Fibroblast of lung (primary cell): ENCODE measurements at regions not wholly inside any gene's neighbourhood (a gene's known extent, or its start where the extent isn't known, plus 50 kb on each side); places are given as distances from the start of the nearest gene placed in this dataset.
A peak's percentile ranks its signal among the peaks of the same experiment; 100 is the strongest.

ENCODE experiments used
- DNase-seq, 2 donors: peaks; one replicate each; pipeline versions ENCODE4 v3.0.0 to v3.0.0-alpha.2; 2010; ENCODE audit warnings: low read depth in 2 of 2
- H2AFZ ChIP-seq: 2 replicates; pipeline ENCODE4 v1.5.1; 2012; ENCODE audit warnings: low read length, control low read depth, inconsistent platforms
- H3K27ac ChIP-seq: 2 replicates; pipeline ENCODE4 v1.5.1; 2011; ENCODE audit warnings: low read length, control low read depth; ENCODE audit not compliant: insufficient read depth
- H3K27me3 ChIP-seq: 2 replicates; pipeline ENCODE4 v1.5.1; 2011; ENCODE audit warnings: mild to moderate bottlenecking, low read length; ENCODE audit not compliant: control insufficient read depth, insufficient read depth
- H3K36me3 ChIP-seq: 2 replicates; pipeline ENCODE4 v1.5.1; 2011; ENCODE audit warnings: low read length; ENCODE audit not compliant: control insufficient read depth, insufficient read depth
- H3K4me1 ChIP-seq: 2 replicates; pipeline ENCODE4 v1.5.1; 2011; ENCODE audit warnings: low read length; ENCODE audit not compliant: control insufficient read depth, insufficient read depth; ENCODE audit errors: extremely low read depth
- H3K4me2 ChIP-seq: 2 replicates; pipeline ENCODE4 v1.5.1; 2011; ENCODE audit warnings: low read length, control low read depth; ENCODE audit not compliant: insufficient read depth; ENCODE audit errors: extremely low read depth
- H3K4me3 ChIP-seq, 4 experiments: fragments of 200-600 bp in 1 of 4; sonication (generic) in 1 of 4; replicated peaks in 1 of 4; 2 replicates each; pipeline ENCODE4 v1.5.1; 2011 to 2016; ENCODE audit warnings: low read length in 4 of 4, low read depth in 3 of 4, mild to moderate bottlenecking in 3 of 4, control low read depth in 2 of 4, inconsistent platforms in 1 of 4, mixed read lengths in 1 of 4; ENCODE audit not compliant: insufficient read depth in 1 of 4; ENCODE audit errors: control extremely low read depth in 1 of 4
- H3K79me2 ChIP-seq: 2 replicates; pipeline ENCODE4 v1.5.1; 2012; ENCODE audit warnings: mild to moderate bottlenecking, low read length, inconsistent platforms; ENCODE audit not compliant: control insufficient read depth, insufficient read depth
- H3K9ac ChIP-seq: 2 replicates; pipeline ENCODE4 v1.5.1; 2011; ENCODE audit warnings: mild to moderate bottlenecking, low read length, control low read depth; ENCODE audit not compliant: insufficient read depth
- H3K9me3 ChIP-seq: 2 replicates; pipeline ENCODE4 v1.5.1; 2012; ENCODE audit warnings: low read depth, low read length; ENCODE audit not compliant: control insufficient read depth, insufficient read depth
- H4K20me1 ChIP-seq: 2 replicates; pipeline ENCODE4 v1.5.1; 2011; ENCODE audit warnings: low read length; ENCODE audit not compliant: control insufficient read depth, insufficient read depth; ENCODE audit errors: extremely low read depth
- EZH2 ChIP-seq: IDR thresholded peaks from 2 replicates; pipeline ENCODE4 v1.5.1; 2012; ENCODE audit warnings: low read length, control low read depth, mild to moderate bottlenecking; ENCODE audit errors: missing control alignments
- TF ChIP-seq, protein P1 (sequence below), 2 donors: IDR thresholded peaks in 1 of 2; conservative IDR thresholded peaks in 1 of 2; 1 replicate in 1 of 2; 2 replicates in 1 of 2; pipeline ENCODE4 v1.5.1; 2011 to 2012; ENCODE audit warnings: low read length in 2 of 2, control low read depth in 1 of 2, inconsistent platforms in 1 of 2, low read depth in 1 of 2, mild to moderate bottlenecking in 1 of 2

DNA sequence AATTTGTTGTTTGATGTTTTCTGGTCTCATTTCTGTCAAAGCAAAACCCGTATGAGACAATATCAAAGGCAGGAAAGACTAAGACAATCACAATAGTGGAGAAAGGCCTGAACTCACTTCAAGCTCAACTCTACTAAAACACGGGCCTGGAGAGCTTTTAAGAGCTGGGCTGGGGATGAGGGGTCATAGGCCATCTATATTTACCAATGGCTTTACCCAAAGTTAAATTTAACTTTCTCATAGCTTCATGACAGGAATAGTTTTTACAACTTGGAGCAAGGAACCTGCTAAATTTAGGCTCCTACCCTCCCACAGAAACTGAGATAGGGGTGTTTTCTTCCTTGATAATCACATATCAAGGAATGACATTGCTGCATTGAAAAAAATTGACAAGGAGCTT lies 223.4 kb upstream of the CHORDC1 start:
- no peak for DNase-seq

DNA sequence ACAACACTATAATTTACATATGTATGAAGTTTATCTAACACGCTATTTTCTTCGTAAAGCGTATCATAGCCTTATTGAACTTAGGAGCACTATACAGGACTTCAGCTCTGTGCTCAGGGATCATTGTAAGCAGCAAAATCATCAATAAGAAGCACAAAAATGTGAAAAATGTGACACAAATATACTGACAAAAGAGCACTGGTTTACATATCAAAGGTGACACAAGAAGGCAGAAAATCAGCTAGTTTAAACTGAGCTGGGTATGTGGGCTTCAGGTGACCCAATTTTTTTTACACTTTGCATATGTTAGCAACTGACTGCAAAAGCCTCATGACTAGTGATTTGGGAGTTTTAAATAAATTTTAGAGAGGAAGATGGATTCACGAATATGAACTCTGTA lies 215.2 kb upstream of the CHORDC1 start:
- Histone ChIP-seq H3K4me3 (no peak overlapping the region), H3K27ac (no peak overlapping the region), H4K20me1 (no peaks in the 10 kb centered on the region), H3K36me3 (no peaks in the 10 kb centered on the region), H3K4me1 (no peaks in the 10 kb centered on the region), H3K27me3 (no peaks in the 10 kb centered on the region), H3K4me2 (no peak overlapping the region), H3K9ac (no peak overlapping the region), H3K9me3 (no peaks in the 10 kb centered on the region), H2AFZ (no peak overlapping the region), H3K79me2 (no peaks in the 10 kb centered on the region)
- DNase-seq: no peak
- TF ChIP-seq, protein P1, sequence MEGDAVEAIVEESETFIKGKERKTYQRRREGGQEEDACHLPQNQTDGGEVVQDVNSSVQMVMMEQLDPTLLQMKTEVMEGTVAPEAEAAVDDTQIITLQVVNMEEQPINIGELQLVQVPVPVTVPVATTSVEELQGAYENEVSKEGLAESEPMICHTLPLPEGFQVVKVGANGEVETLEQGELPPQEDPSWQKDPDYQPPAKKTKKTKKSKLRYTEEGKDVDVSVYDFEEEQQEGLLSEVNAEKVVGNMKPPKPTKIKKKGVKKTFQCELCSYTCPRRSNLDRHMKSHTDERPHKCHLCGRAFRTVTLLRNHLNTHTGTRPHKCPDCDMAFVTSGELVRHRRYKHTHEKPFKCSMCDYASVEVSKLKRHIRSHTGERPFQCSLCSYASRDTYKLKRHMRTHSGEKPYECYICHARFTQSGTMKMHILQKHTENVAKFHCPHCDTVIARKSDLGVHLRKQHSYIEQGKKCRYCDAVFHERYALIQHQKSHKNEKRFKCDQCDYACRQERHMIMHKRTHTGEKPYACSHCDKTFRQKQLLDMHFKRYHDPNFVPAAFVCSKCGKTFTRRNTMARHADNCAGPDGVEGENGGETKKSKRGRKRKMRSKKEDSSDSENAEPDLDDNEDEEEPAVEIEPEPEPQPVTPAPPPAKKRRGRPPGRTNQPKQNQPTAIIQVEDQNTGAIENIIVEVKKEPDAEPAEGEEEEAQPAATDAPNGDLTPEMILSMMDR (conservative IDR thresholded peaks at IDR 0.05 in 1 of 2, IDR thresholded peaks at IDR 0.05 in 1 of 2; ENCODE audit: low read depth in 1 of 2, low read length in 2 of 2): no peak
- no peak for TF ChIP-seq EZH2

More for the DNA sequence above, 223.4 kb upstream of the CHORDC1 start:
- Histone ChIP-seq H3K9ac (no peak overlapping the region), H2AFZ (no peak overlapping the region), H3K4me3 (no peak overlapping the region), H3K36me3 (no peaks in the 10 kb centered on the region), H4K20me1 (no peaks in the 10 kb centered on the region), H3K79me2 (no peaks in the 10 kb centered on the region), H3K4me1 (no peaks in the 10 kb centered on the region), H3K27me3 (no peaks in the 10 kb centered on the region), H3K4me2 (no peak overlapping the region), H3K9me3 (no peaks in the 10 kb centered on the region), H3K27ac (no peak overlapping the region)
- no peak for TF ChIP-seq EZH2
- TF ChIP-seq, protein P1 (conservative IDR thresholded peaks at IDR 0.05 in 1 of 2, IDR thresholded peaks at IDR 0.05 in 1 of 2; ENCODE audit: low read depth in 1 of 2, low read length in 2 of 2): no peak

DNA sequence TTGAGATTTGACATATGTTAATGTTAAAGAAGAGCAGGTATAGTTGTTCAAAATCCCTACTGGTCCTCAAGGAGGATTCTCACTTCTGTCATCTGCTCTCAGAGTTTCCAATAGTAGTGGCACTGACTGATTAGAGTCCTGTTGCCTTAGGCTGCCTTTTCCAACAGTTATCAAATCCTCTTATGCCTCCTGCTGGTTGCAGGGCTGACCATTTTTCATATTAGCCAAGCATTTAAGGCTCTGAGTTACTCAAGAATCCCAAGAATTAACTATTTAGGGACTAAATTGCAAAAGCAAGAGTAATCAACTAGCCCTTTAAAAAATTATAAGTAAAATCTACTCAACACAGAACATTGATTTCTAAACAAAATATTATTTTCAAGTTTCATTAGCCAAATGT lies 212.0 kb upstream of the CHORDC1 start:
- Histone ChIP-seq H3K27me3 (no peaks in the 10 kb centered on the region), H2AFZ (no peak overlapping the region), H3K79me2 (no peaks in the 10 kb centered on the region), H3K4me2 (no peak overlapping the region), H3K4me3 (no peak overlapping the region), H3K4me1 (no peaks in the 10 kb centered on the region), H3K9me3 (no peaks in the 10 kb centered on the region), H3K27ac (no peak overlapping the region), H3K36me3 (no peaks in the 10 kb centered on the region), H4K20me1 (no peaks in the 10 kb centered on the region), H3K9ac (no peak overlapping the region)
- TF ChIP-seq EZH2: no peak
- TF ChIP-seq, protein P1 (conservative IDR thresholded peaks at IDR 0.05 in 1 of 2, IDR thresholded peaks at IDR 0.05 in 1 of 2; ENCODE audit: low read depth in 1 of 2, low read length in 2 of 2): no peak
- DNase-seq: peak in 1 of 2 donors; percentile 4
